ENCODE measurements at regions not wholly inside any gene's neighbourhood (a gene's known extent, or its start where the extent isn't known, plus 50 kb on each side); places are given as distances from the start of the nearest gene placed in this dataset.

GRCh38 chr20:54940522-54940921 is 465.1 kb downstream of the DOK5 start:
- 75% methylated on average over 4 of the region's 4 CpGs for WGBS

GRCh38 chr20:54938707-54939106 is 463.3 kb downstream of the DOK5 start:
- no peak for DNase-seq (ENCODE audit: extremely low spot score)
- intact Hi-C loops (cut with DNase I) = no loop called here
- H3K27ac ChIP-seq (replicated peaks in 1 of 4) = no peak overlapping the region
- TF ChIP-seq EP300 (IDR thresholded peaks at IDR 0.05) (no peak), POLR2A (IDR thresholded peaks at IDR 0.05; ENCODE audit: low read depth) (no peak), CTCF (IDR thresholded peaks at IDR 0.05) (no peak), POLR2AphosphoS5 (IDR thresholded peaks at IDR 0.05) (no peak)
- H3K4me1 ChIP-seq = no peaks in the 10 kb centered on the region
- H3K27me3 ChIP-seq = peaks cover 0 to 3% (median 0%) of the 10 kb centered on the region in 4 donors
- WGBS = 100% methylated on average over 1 of the region's 1 CpG
- H3K36me3 ChIP-seq = no peaks in the 10 kb centered on the region
- H3K4me3 ChIP-seq = no peak overlapping the region
- H3K9me3 ChIP-seq = no peaks in the 10 kb centered on the region

More at GRCh38 chr20:54940522-54940921, 465.1 kb downstream of the DOK5 start:
- no peaks in the 10 kb centered on the region for H3K36me3 ChIP-seq
- no peak overlapping the region for H3K4me3 ChIP-seq
- intact Hi-C loops (cut with DNase I) = no loop called here
- no peak overlapping the region for H3K27ac ChIP-seq (replicated peaks in 1 of 4)
- DNase-seq (ENCODE audit: extremely low spot score) = no peak
- H3K4me1 ChIP-seq = no peaks in the 10 kb centered on the region
- no peaks in the 10 kb centered on the region for H3K9me3 ChIP-seq
- H3K27me3 ChIP-seq = peaks cover 0 to 3% (median 0%) of the 10 kb centered on the region in 4 donors
- TF ChIP-seq POLR2AphosphoS5 (IDR thresholded peaks at IDR 0.05) (no peak), POLR2A (IDR thresholded peaks at IDR 0.05; ENCODE audit: low read depth) (no peak), EP300 (IDR thresholded peaks at IDR 0.05) (no peak), CTCF (IDR thresholded peaks at IDR 0.05) (no peak)

GRCh38 chr20:54933212-54933904 is 458.0 kb downstream of the DOK5 start:
- no peak overlapping the region for H3K27ac ChIP-seq (replicated peaks in 1 of 4)
- intact Hi-C loops (cut with DNase I) = no loop called here
- H3K36me3 ChIP-seq = no peaks in the 10 kb centered on the region
- peaks cover 0 to 8% (median 0%) of the 10 kb centered on the region in 4 donors for H3K9me3 ChIP-seq
- H3K4me3 ChIP-seq = no peak overlapping the region
- 90% methylated on average over 3 of the region's 3 CpGs for WGBS
- no peaks in the 10 kb centered on the region for H3K27me3 ChIP-seq
- TF ChIP-seq POLR2A (IDR thresholded peaks at IDR 0.05; ENCODE audit: low read depth) (no peak), POLR2AphosphoS5 (IDR thresholded peaks at IDR 0.05) (no peak), CTCF (IDR thresholded peaks at IDR 0.05) (no peak), EP300 (IDR thresholded peaks at IDR 0.05) (no peak)
- no peaks in the 10 kb centered on the region for H3K4me1 ChIP-seq
- DNase-seq (ENCODE audit: extremely low spot score) = no peak

- no peak for TF ChIP-seq CTCF (IDR thresholded peaks at IDR 0.05)
- TF ChIP-seq POLR2AphosphoS5 (IDR thresholded peaks at IDR 0.05) = no peak
- no peak for TF ChIP-seq POLR2A (IDR thresholded peaks at IDR 0.05; ENCODE audit: low read depth)
- TF ChIP-seq EP300 (IDR thresholded peaks at IDR 0.05) = no peak
- Histone ChIP-seq H3K36me3 (no peaks in the 10 kb centered on the region), H3K27ac (replicated peaks in 1 of 4) (no peak overlapping the region), H3K27me3 (no peaks in the 10 kb centered on the region), H3K4me3 (no peak overlapping the region), H3K9me3 (peaks cover 0 to 8% (median 0%) of the 10 kb centered on the region in 4 donors), H3K4me1 (no peaks in the 10 kb centered on the region)
- WGBS = 86% methylated on average over 4 of the region's 4 CpGs
- DNase-seq (ENCODE audit: extremely low spot score) = no peak
- intact Hi-C loops (cut with DNase I) = no loop called here
These were observed 453.8 kb downstream of the DOK5 start for GRCh38 chr20:54929191-54929590.

GRCh38 chr20:54928564-54928963 is 453.2 kb downstream of the DOK5 start:
- no peak for DNase-seq (ENCODE audit: extremely low spot score)
- intact Hi-C loops (cut with DNase I) = no loop called here
- WGBS = 79% methylated on average over 1 of the region's 1 CpG
- no peaks in the 10 kb centered on the region for H3K27me3 ChIP-seq
- H3K9me3 ChIP-seq = peaks cover 0 to 8% (median 0%) of the 10 kb centered on the region in 4 donors
- no peaks in the 10 kb centered on the region for H3K36me3 ChIP-seq
- TF ChIP-seq EP300 (IDR thresholded peaks at IDR 0.05) (no peak), POLR2A (IDR thresholded peaks at IDR 0.05; ENCODE audit: low read depth) (no peak)
- H3K4me1 ChIP-seq = no peaks in the 10 kb centered on the region
- H3K4me3 ChIP-seq = no peak overlapping the region
- no peak overlapping the region for H3K27ac ChIP-seq (replicated peaks in 1 of 4)

Measured in esophagus muscularis mucosa (tissue), 4 donors.